Colonic mucosa (tissue), 4 donors: ENCODE measurements at regions not wholly inside any gene's neighbourhood (a gene's known extent, or its start where the extent isn't known, plus 50 kb on each side); places are given as distances from the start of the nearest gene placed in this dataset.

Experiments used
- DNase-seq: peaks from one replicate; pipeline ENCODE4 v3.0.0-alpha.2; 2020
- H3K27ac ChIP-seq: fragments of 200-600 bp; one replicate; pipeline ENCODE4 v1.8.0; 2021
- H3K27me3 ChIP-seq: fragments of 200-600 bp; one replicate; pipeline ENCODE4 v1.8.0; 2021
- H3K36me3 ChIP-seq: fragments of 200-600 bp; one replicate; pipeline ENCODE4 v1.8.0; 2021
- H3K4me1 ChIP-seq: fragments of 200-600 bp; one replicate; pipeline ENCODE4 v1.8.0; 2021; ENCODE audit warnings: mild to moderate bottlenecking
- H3K4me3 ChIP-seq: fragments of 200-600 bp; one replicate; pipeline ENCODE4 v1.8.0; 2021
- H3K9ac ChIP-seq, 2 donors: one replicate each; pipeline ENCODE4 v1.7.0; 2013; ENCODE audit warnings: control low read depth in 2 of 2, low read depth in 2 of 2, low read length in 2 of 2
- H3K9me3 ChIP-seq: fragments of 200-600 bp; one replicate; pipeline ENCODE4 v1.8.0; 2021
- CTCF ChIP-seq: fragments of 200-600 bp; IDR thresholded peaks from one replicate; pipeline ENCODE4 v1.8.0; 2022; ENCODE audit warnings: antibody characterized with exemption, mild to moderate bottlenecking
- intact Hi-C: fragments of 100-400 bp; cut with DNase I; formaldehyde crosslinking; loops from one replicate; pipeline ENCODE4 v1.14.1; 2022
- donor health status: healthy.
- donor health status: DM: no; HTN: no; CAD: no.
- donor health status: DM: no; HTN: no; CAD: no.

GRCh38 chr2:107361751-107362381 is 464.8 kb upstream of the RGPD4 start:
- Histone ChIP-seq H3K9me3 (no peaks in the 10 kb centered on the region), H3K27me3 (no peaks in the 10 kb centered on the region), H3K4me1 (no peaks in the 10 kb centered on the region), H3K9ac (no peak overlapping the region), H3K27ac (no peak overlapping the region), H3K4me3 (no peak overlapping the region), H3K36me3 (no peaks in the 10 kb centered on the region)
- no peak for TF ChIP-seq CTCF
- intact Hi-C loops, result no loop called here
- DNase-seq, result no peak

GRCh38 chr2:107362993-107363392 is 463.7 kb upstream of the RGPD4 start:
- Histone ChIP-seq H3K27ac (no peak overlapping the region), H3K36me3 (no peaks in the 10 kb centered on the region), H3K9me3 (no peaks in the 10 kb centered on the region), H3K4me1 (no peaks in the 10 kb centered on the region), H3K4me3 (no peak overlapping the region), H3K9ac (no peak overlapping the region), H3K27me3 (no peaks in the 10 kb centered on the region)
- no peak for TF ChIP-seq CTCF
- DNase-seq, result no peak
- intact Hi-C loops, result no loop called here

GRCh38 chr2:107363806-107364205 is 462.9 kb upstream of the RGPD4 start:
- Histone ChIP-seq H3K9me3 (no peaks in the 10 kb centered on the region), H3K27me3 (no peaks in the 10 kb centered on the region), H3K9ac (no peak overlapping the region), H3K36me3 (no peaks in the 10 kb centered on the region), H3K4me3 (no peak overlapping the region), H3K27ac (no peak overlapping the region), H3K4me1 (no peaks in the 10 kb centered on the region)
- no peak for DNase-seq
- intact Hi-C loops, result no loop called here
- TF ChIP-seq CTCF, result no peak

- Histone ChIP-seq H3K4me1 (no peaks in the 10 kb centered on the region), H3K9ac (no peak overlapping the region), H3K27me3 (no peaks in the 10 kb centered on the region), H3K36me3 (no peaks in the 10 kb centered on the region), H3K9me3 (no peaks in the 10 kb centered on the region), H3K4me3 (no peak overlapping the region), H3K27ac (no peak overlapping the region)
- intact Hi-C loops, result no loop called here
- DNase-seq, result no peak
- no peak for TF ChIP-seq CTCF
Measured at GRCh38 chr2:107364361-107364950, 462.2 kb upstream of the RGPD4 start.

GRCh38 chr2:107374249-107374648 is 452.4 kb upstream of the RGPD4 start:
- TF ChIP-seq CTCF, result no peak
- H3K9me3 ChIP-seq, result no peaks in the 10 kb centered on the region
- intact Hi-C loops, result no loop called here
- no peak for DNase-seq
- no peak overlapping the region for H3K4me3 ChIP-seq
- no peaks in the 10 kb centered on the region for H3K27me3 ChIP-seq
- H3K9ac ChIP-seq, result no peak overlapping the region
- no peak overlapping the region for H3K27ac ChIP-seq
- H3K4me1 ChIP-seq, result no peaks in the 10 kb centered on the region
- H3K36me3 ChIP-seq, result no peaks in the 10 kb centered on the region
